Esophagus muscularis mucosa (tissue), 4 donors: ENCODE measurements at regions not wholly inside any gene's neighbourhood (a gene's known extent, or its start where the extent isn't known, plus 50 kb on each side); places are given as distances from the start of the nearest gene placed in this dataset.

Source experiments
- CTCF ChIP-seq, 3 experiments: fragments of 200-600 bp in 2 of 3; fragments of 450-650 bp in 1 of 3; sonication (generic) in 2 of 3; IDR thresholded peaks; one replicate each; pipeline ENCODE4 v1.5.1; 2017 to 2019; ENCODE audit warnings: antibody characterized with exemption in 3 of 3, mild to moderate bottlenecking in 2 of 3, moderate library complexity in 1 of 3
- EP300 ChIP-seq: sonication (generic); formaldehyde crosslinking; IDR thresholded peaks from one replicate; pipeline ENCODE4 v1.6.1; 2017; ENCODE audit warnings: antibody characterized with exemption
- POLR2A ChIP-seq: fragments of 450-650 bp; IDR thresholded peaks from one replicate; pipeline ENCODE4 v1.6.1; 2017; ENCODE audit warnings: antibody characterized with exemption, moderate library complexity, mild to moderate bottlenecking, low read depth
- POLR2AphosphoS5 ChIP-seq, 2 donors: sonication (generic); formaldehyde crosslinking; IDR thresholded peaks; one replicate each; pipeline ENCODE4 v1.6.1; 2017; ENCODE audit warnings: antibody characterized with exemption in 2 of 2

DNA sequence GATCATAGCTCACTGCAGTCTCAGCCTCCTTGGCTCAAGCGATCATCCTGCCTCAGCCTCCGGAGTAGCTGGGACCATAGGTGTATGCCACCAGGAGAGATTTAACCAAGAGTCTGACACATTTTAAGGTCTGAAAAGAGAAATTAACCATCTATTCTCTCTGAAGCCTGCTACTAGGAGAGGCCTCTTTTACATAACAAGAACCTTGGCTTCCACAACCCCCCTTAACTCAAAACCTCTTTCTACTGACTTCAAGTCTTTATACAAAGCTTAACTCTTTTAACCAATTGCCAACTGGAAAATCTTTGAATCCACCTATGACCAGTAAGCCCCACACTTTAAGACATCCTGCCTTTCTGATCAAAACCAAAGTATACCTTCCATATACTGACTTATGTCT, 279.9 kb upstream of the CELF4 start:
- TF ChIP-seq CTCF (IDR thresholded peaks at IDR 0.05) (no peak), POLR2AphosphoS5 (IDR thresholded peaks at IDR 0.05) (no peak), POLR2A (no peak), EP300 (no peak)
